Panc1 (cell line): ENCODE measurements at regions not wholly inside any gene's neighbourhood (a gene's known extent, or its start where the extent isn't known, plus 50 kb on each side); places are given as distances from the start of the nearest gene placed in this dataset.
"Not testable (repeated sequence)": the region's sequence is repeated elsewhere in the genome, so short reads cannot be mapped to it uniquely, and the experiment has no call there.

Source experiments
- ATAC-seq: fragments of 200-7000 bp; cut with Tn5 transposase; 2 replicates; pipeline ENCODE4 v1.9.1; 2020; ENCODE audit warnings: mild to moderate bottlenecking, moderate library complexity
- BruUV-seq: library from RNA; stranded (reverse); fragments of 400-500 nt; replicated peaks from 2 replicates; lab custom pipeline; 2021; lab: Mats Ljungman, UMichigan
- CTCF ChIA-PET: fragments of 300-600 bp; sonication (Branson Sonifier 250); formaldehyde crosslinking; loops from one replicate; lab custom pipeline; 2022; ENCODE audit warnings: antibody characterized with exemption; lab: Charles Lee
- POLR2A ChIA-PET: fragments of 300-600 bp; sonication (Branson Sonifier 250); formaldehyde crosslinking; loops from one replicate; lab custom pipeline; 2022; ENCODE audit warnings: antibody characterized with exemption; lab: Charles Lee
- DNase-seq: peaks from one replicate; pipeline ENCODE4 v3.0.0-alpha.2; 2010; ENCODE audit warnings: low read depth, low spot score
- H3K27ac ChIP-seq: 2 replicates; pipeline ENCODE4 v1.5.1; 2011; ENCODE audit warnings: mild to moderate bottlenecking, low read length, inconsistent platforms
- H3K27me3 ChIP-seq: fragments of 200-500 bp; sonication (Bioruptor generic); 2 replicates; pipeline ENCODE4 v1.6.0; 2014; ENCODE audit warnings: low read length, inconsistent platforms; ENCODE audit not compliant: control insufficient read depth, insufficient read depth
- H3K36me3 ChIP-seq: fragments of 200-500 bp; sonication (Bioruptor generic); 2 replicates; pipeline ENCODE4 v1.5.1; 2014; ENCODE audit warnings: inconsistent platforms, mild to moderate bottlenecking, low read length, moderate library complexity; ENCODE audit not compliant: control insufficient read depth, insufficient read depth
- H3K4me1 ChIP-seq: 2 replicates; pipeline ENCODE4 v1.5.1; 2011; ENCODE audit warnings: inconsistent platforms, mild to moderate bottlenecking, low read length, moderate library complexity; ENCODE audit not compliant: control insufficient read depth, insufficient read depth
- H3K4me3 ChIP-seq, 2 experiments: 2 replicates each; pipeline ENCODE4 v1.5.1; 2011 to 2012; ENCODE audit warnings: low read depth in 2 of 2, low read length in 2 of 2, mild to moderate bottlenecking in 2 of 2, inconsistent platforms in 1 of 2, moderate library complexity in 1 of 2
- H3K9me3 ChIP-seq: fragments of 200-500 bp; sonication (Bioruptor generic); 2 replicates; pipeline ENCODE4 v1.5.1; 2014; ENCODE audit warnings: low read depth, mild to moderate bottlenecking, inconsistent platforms, low read length, moderate library complexity; ENCODE audit not compliant: control insufficient read depth, insufficient read depth
- POLR2AphosphoS5 ChIP-seq: IDR thresholded peaks from 2 replicates; pipeline ENCODE4 v1.6.1; 2012; ENCODE audit warnings: mild to moderate bottlenecking, low read depth, low read length, moderate library complexity
- SIN3A ChIP-seq: IDR thresholded peaks from 2 replicates; pipeline ENCODE4 v1.6.1; 2012; ENCODE audit warnings: low read depth, mild to moderate bottlenecking, low read length, moderate library complexity, borderline replicate concordance; ENCODE audit not compliant: insufficient read depth
- TCF7L2 ChIP-seq: IDR thresholded peaks from 2 replicates; pipeline ENCODE4 v1.6.1; 2011; ENCODE audit warnings: mild to moderate bottlenecking, low read depth, low read length, inconsistent platforms
- in situ Hi-C: cut with HindIII; loops from 2 replicates; pipeline ENCODE4 v1.10.0; 2016; ENCODE audit warnings: low sequenced_read_pairs, low pct_unique_long_range_greater_than_20kb
- intact Hi-C: fragments of 100-400 bp; cut with micrococcal nuclease; formaldehyde crosslinking; loops from one replicate; pipeline ENCODE4 v1.10.0; 2022; ENCODE audit not compliant: unreplicated experiment
- TF ChIP-seq, protein P1 (sequence below): fragments of 450-650 bp; IDR thresholded peaks from 2 replicates; pipeline ENCODE4 v1.5.1; 2017; ENCODE audit warnings: mild to moderate bottlenecking
- TF ChIP-seq, protein P2 (sequence below), 2 experiments: IDR thresholded peaks; 2 replicates each; pipeline ENCODE4 v1.6.1; 2011 to 2012; ENCODE audit warnings: low read depth in 2 of 2, control low read depth in 1 of 2, low read length in 1 of 2, mild to moderate bottlenecking in 1 of 2, moderate library complexity in 1 of 2; ENCODE audit not compliant: insufficient read depth in 1 of 2

DNA sequence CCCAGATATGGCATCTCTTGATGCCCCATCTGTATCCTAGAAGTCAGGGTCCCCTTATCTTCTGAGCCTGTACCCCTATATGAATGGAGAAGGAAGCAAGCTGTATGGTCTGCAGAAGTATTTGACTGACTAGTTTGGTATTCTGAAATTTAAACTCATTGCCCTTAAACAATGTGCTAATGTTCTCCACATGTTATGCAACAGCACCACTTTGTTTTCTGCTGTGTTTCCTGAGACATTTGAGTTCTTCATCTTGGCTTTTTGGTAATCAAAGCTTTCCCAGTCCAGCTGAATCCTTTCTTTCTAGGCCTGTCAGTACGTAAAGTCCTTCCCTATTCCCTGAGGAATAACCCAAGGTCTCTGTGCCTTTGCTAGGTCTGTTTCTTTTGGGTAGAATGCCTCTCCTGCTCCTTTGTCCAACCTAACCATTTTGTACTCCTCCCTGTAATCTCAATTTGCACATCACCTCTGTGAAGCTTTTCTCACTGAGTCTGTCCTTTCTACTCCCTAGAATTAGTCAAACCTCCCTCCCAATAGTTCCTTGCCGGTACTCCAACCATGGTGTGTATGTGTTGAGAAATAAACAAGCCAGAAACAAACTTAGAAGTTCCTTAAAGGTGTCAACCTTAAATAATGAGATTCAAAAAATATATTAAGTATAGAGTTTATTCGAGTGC, 72.1 kb upstream of the HSPB3 start:
- Histone ChIP-seq H3K27ac (no peak overlapping the region), H3K4me3 (no peak overlapping the region), H3K9me3 (no peaks in the 10 kb centered on the region), H3K36me3 (no peaks in the 10 kb centered on the region), H3K4me1 (no peaks in the 10 kb centered on the region), H3K27me3 (no peaks in the 10 kb centered on the region)
- in situ Hi-C loops (no loop called here), intact Hi-C loops (no loop called here)
- CTCF ChIA-PET = no interaction called here
- POLR2A ChIA-PET = no interaction called here
- DNase-seq (no peak), ATAC-seq (no peak)
- TF ChIP-seq TCF7L2 (no peak), POLR2AphosphoS5 (no peak), SIN3A (no peak)
- TF ChIP-seq, protein P1, sequence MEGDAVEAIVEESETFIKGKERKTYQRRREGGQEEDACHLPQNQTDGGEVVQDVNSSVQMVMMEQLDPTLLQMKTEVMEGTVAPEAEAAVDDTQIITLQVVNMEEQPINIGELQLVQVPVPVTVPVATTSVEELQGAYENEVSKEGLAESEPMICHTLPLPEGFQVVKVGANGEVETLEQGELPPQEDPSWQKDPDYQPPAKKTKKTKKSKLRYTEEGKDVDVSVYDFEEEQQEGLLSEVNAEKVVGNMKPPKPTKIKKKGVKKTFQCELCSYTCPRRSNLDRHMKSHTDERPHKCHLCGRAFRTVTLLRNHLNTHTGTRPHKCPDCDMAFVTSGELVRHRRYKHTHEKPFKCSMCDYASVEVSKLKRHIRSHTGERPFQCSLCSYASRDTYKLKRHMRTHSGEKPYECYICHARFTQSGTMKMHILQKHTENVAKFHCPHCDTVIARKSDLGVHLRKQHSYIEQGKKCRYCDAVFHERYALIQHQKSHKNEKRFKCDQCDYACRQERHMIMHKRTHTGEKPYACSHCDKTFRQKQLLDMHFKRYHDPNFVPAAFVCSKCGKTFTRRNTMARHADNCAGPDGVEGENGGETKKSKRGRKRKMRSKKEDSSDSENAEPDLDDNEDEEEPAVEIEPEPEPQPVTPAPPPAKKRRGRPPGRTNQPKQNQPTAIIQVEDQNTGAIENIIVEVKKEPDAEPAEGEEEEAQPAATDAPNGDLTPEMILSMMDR = no peak
- TF ChIP-seq, protein P2, sequence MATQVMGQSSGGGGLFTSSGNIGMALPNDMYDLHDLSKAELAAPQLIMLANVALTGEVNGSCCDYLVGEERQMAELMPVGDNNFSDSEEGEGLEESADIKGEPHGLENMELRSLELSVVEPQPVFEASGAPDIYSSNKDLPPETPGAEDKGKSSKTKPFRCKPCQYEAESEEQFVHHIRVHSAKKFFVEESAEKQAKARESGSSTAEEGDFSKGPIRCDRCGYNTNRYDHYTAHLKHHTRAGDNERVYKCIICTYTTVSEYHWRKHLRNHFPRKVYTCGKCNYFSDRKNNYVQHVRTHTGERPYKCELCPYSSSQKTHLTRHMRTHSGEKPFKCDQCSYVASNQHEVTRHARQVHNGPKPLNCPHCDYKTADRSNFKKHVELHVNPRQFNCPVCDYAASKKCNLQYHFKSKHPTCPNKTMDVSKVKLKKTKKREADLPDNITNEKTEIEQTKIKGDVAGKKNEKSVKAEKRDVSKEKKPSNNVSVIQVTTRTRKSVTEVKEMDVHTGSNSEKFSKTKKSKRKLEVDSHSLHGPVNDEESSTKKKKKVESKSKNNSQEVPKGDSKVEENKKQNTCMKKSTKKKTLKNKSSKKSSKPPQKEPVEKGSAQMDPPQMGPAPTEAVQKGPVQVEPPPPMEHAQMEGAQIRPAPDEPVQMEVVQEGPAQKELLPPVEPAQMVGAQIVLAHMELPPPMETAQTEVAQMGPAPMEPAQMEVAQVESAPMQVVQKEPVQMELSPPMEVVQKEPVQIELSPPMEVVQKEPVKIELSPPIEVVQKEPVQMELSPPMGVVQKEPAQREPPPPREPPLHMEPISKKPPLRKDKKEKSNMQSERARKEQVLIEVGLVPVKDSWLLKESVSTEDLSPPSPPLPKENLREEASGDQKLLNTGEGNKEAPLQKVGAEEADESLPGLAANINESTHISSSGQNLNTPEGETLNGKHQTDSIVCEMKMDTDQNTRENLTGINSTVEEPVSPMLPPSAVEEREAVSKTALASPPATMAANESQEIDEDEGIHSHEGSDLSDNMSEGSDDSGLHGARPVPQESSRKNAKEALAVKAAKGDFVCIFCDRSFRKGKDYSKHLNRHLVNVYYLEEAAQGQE (IDR thresholded peaks at IDR 0.05; ENCODE audit: insufficient read depth in 1 of 2, low read depth in 2 of 2, low read length in 1 of 2) = no peak
- no TSS peak for BruUV-seq

DNA sequence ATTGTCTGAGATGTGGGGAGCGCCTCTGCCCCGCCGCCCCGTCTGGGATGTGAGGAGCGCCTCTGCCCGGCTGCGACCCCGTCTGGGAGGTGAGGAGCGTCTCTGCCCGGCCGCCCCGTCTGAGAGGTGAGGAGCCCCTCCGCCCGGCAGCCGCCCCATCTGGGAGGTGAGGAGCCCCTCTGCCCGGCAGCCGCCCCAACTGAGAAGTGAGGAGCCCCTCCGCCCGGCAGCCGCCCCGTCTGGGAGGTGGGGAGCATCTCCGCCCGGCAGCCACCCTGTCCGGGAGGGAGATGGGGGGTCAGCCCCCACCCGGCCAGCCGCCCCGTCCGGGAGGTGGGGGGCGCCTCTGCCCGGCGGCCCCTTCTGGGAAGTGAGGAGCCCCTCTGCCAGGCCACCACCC, 70.9 kb upstream of the ARL15 start:
- H3K36me3 ChIP-seq, H3K27me3 ChIP-seq, H3K4me3 ChIP-seq, intact Hi-C loops, H3K27ac ChIP-seq, POLR2A ChIA-PET, CTCF ChIA-PET, H3K9me3 ChIP-seq, DNase-seq, H3K4me1 ChIP-seq, ATAC-seq, in situ Hi-C loops, BruUV-seq: not testable (repeated sequence)

DNA sequence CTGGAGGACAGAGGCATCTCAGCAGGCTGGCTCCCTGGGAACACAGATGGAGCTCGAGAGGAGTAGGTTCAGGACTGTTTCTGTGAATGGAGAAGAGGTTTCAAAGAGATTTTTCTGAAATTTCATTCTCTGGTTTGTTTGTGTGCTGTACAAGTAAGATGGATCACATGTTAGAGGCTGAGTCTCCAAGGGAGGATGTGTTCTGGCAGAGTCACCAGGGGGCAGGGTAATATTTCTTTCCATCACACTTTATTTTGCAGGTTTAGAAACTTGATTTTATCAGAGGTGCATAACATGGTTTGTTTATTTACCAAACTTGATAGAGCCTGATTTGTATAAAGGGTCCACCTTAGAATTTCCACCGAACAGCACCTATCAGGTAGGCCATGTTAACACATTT, 69.2 kb upstream of the ARL15 start:
- no peak overlapping the region for H3K27ac ChIP-seq
- ChIA-PET POLR2A (no interaction called here), CTCF (no interaction called here)
- no peak for ATAC-seq
- H3K9me3 ChIP-seq = no peaks in the 10 kb centered on the region
- H3K27me3 ChIP-seq = no peaks in the 10 kb centered on the region
- no peaks in the 10 kb centered on the region for H3K36me3 ChIP-seq
- TF ChIP-seq, protein P2 (IDR thresholded peaks at IDR 0.05; ENCODE audit: insufficient read depth in 1 of 2, low read depth in 2 of 2, low read length in 1 of 2) = no peak
- TF ChIP-seq SIN3A = no peak
- TF ChIP-seq TCF7L2 = no peak
- TF ChIP-seq POLR2AphosphoS5 = no peak
- TF ChIP-seq, protein P1 = no peak; the same call in 1 of the 2 replicates
- BruUV-seq = no TSS peak
- DNase-seq = no peak
- no peaks in the 10 kb centered on the region for H3K4me1 ChIP-seq
- no peak overlapping the region for H3K4me3 ChIP-seq
- in situ Hi-C loops = no loop called here
- intact Hi-C loops = no loop called here
